Lower leg skin (tissue), 4 donors: ENCODE measurements at regions not wholly inside any gene's neighbourhood (a gene's known extent, or its start where the extent isn't known, plus 50 kb on each side); places are given as distances from the start of the nearest gene placed in this dataset.

Experiments used
- DNase-seq, 2 donors: peaks; one replicate each; pipeline ENCODE4 v3.0.0-alpha.2; 2019; ENCODE audit warnings: low spot score in 2 of 2
- H3K4me3 ChIP-seq: fragments of 200-600 bp; sonication (generic); 2 replicates; pipeline ENCODE4 v1.5.1; 2017; ENCODE audit warnings: mild to moderate bottlenecking, low read depth; ENCODE audit not compliant: poor library complexity, severe bottlenecking
- POLR2A ChIP-seq, 2 donors: fragments of 450-650 bp; IDR thresholded peaks; one replicate each; pipeline ENCODE4 v1.6.1; 2016 to 2017; ENCODE audit warnings: antibody characterized with exemption in 2 of 2, mild to moderate bottlenecking in 1 of 2, moderate library complexity in 1 of 2
- WGBS, 2 donors: methylation state at CpG; one replicate each; pipeline ENCODE4 v1.1.5; 2018; 5-methylcytosine and 5-hydroxymethylcytosine counted together
- intact Hi-C: fragments of 100-400 bp; cut with DNase I; formaldehyde crosslinking; loops from one replicate; pipeline ENCODE4 v1.15.0; 2023; ENCODE audit warnings: low total_unique reads
- TF ChIP-seq, protein P1 (sequence below), 3 donors: fragments of 450-650 bp; IDR thresholded peaks; one replicate each; pipeline ENCODE4 v1.5.1; 2016; ENCODE audit warnings: antibody characterized with exemption in 3 of 3, mild to moderate bottlenecking in 3 of 3, moderate library complexity in 2 of 3

GRCh38 chr6:121816906-121817540 is 381.6 kb downstream of the GJA1 start:
- intact Hi-C loops = no loop called here

DNA sequence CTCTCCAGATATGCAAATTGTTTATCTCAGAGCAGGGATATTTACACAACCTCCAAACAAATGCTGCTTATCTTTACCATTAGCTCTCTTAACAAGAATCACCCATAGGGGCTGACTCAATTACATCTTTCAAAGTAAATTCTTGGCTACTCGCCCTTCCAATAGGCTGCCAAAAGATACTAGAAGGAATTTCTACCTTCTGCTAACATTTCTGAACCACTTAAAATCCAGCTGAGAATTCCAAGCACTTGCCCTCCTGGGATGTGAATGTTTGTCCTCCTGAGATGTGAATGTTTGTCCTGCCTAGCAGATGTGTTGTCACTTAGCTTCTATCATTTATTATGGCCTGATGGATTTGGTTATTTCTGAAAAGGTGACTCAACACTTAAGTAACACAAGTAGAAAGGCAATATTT is 388.0 kb downstream of the GJA1 start:
- intact Hi-C loops = no loop called here
- DNase-seq = no peak
- H3K4me3 ChIP-seq = no peak overlapping the region
- TF ChIP-seq, protein P1, sequence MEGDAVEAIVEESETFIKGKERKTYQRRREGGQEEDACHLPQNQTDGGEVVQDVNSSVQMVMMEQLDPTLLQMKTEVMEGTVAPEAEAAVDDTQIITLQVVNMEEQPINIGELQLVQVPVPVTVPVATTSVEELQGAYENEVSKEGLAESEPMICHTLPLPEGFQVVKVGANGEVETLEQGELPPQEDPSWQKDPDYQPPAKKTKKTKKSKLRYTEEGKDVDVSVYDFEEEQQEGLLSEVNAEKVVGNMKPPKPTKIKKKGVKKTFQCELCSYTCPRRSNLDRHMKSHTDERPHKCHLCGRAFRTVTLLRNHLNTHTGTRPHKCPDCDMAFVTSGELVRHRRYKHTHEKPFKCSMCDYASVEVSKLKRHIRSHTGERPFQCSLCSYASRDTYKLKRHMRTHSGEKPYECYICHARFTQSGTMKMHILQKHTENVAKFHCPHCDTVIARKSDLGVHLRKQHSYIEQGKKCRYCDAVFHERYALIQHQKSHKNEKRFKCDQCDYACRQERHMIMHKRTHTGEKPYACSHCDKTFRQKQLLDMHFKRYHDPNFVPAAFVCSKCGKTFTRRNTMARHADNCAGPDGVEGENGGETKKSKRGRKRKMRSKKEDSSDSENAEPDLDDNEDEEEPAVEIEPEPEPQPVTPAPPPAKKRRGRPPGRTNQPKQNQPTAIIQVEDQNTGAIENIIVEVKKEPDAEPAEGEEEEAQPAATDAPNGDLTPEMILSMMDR (IDR thresholded peaks at IDR 0.05) = no peak
- TF ChIP-seq POLR2A (IDR thresholded peaks at IDR 0.05) = no peak
- 53 to 71% methylated on average over 1 of the region's 1 CpG for WGBS, 2 donors

More at GRCh38 chr6:121816906-121817540, 381.6 kb downstream of the GJA1 start:
- DNase-seq = no peak
- H3K4me3 ChIP-seq = no peak overlapping the region
- TF ChIP-seq POLR2A (IDR thresholded peaks at IDR 0.05) = no peak
- TF ChIP-seq, protein P1 (IDR thresholded peaks at IDR 0.05) = no peak

DNA sequence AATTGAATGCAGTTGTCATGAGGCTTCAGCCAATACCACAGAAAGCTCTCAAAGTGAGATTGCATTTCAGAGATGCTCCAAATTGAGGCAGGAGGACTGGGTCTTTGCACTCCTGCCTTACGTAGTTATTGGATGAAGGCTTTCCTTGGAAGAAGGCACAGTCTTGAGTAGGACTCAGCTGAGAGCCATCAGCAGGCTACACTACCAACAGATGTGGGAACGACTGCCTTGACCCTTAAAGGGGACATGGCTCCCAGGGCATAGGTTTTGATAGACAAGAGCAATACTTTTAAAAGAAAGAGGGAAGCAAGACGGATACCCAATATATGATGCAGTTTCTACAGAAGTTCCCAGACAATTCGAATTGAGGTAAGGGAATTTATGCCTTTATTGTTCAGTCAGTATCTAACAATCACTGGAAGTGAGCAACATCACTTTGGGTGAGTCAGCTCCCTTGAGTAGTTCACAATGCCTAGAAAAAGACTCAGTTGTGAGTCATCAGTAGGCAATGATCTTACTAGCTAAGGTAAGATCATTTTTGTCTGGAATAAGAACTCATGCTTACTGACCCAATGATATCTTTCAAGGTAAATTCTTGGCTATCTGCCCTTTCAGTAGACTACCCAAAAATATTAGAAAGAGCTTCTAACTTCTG is 390.8 kb downstream of the GJA1 start:
- no peak for TF ChIP-seq POLR2A (IDR thresholded peaks at IDR 0.05)
- TF ChIP-seq, protein P1 (IDR thresholded peaks at IDR 0.05) = no peak
- intact Hi-C loops = no loop called here
- DNase-seq = no peak
- no peak overlapping the region for H3K4me3 ChIP-seq
- WGBS, 2 donors = 63 to 69% methylated on average over 4 of the region's 4 CpGs

GRCh38 chr6:121828146-121828886 is 392.9 kb downstream of the GJA1 start:
- H3K4me3 ChIP-seq = no peak overlapping the region
- no peak for DNase-seq
- TF ChIP-seq POLR2A (IDR thresholded peaks at IDR 0.05) = no peak
- TF ChIP-seq, protein P1 (IDR thresholded peaks at IDR 0.05) = no peak
- WGBS, 2 donors = 46% methylated on average over 5 of the region's 5 CpGs
- intact Hi-C loops = no loop called here

DNA sequence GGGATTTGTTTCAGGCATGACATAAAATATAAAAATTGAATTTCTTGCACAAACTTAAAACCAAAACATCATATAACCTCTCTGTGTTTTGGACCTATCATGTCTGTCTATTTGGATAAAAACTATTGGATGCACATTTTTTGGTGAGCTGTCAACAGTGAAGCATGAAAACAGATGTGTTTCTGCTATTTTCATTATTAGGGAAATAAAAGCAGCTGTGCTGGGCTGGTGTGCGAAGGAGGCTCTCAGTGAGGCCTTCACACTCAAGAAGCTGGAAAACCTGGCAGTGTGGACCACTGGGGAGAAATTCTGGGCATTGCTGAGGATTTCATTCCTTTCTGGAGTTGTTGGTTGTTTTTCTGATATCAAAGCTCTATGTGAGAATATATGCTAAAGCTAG is 395.3 kb downstream of the GJA1 start:
- intact Hi-C loops = no loop called here
- H3K4me3 ChIP-seq = no peak overlapping the region
- DNase-seq = no peak
- WGBS, 2 donors = 65 to 89% methylated on average over 1 of the region's 1 CpG
- TF ChIP-seq, protein P1 (IDR thresholded peaks at IDR 0.05) = no peak
- no peak for TF ChIP-seq POLR2A (IDR thresholded peaks at IDR 0.05)
